Fibroblast of lung (primary cell): ENCODE measurements at regions not wholly inside any gene's neighbourhood (a gene's known extent, or its start where the extent isn't known, plus 50 kb on each side); places are given as distances from the start of the nearest gene placed in this dataset.

Experiments
- DNase-seq, 2 donors: peaks; one replicate each; pipeline versions ENCODE4 v3.0.0 to v3.0.0-alpha.2; 2010; ENCODE audit warnings: low read depth in 2 of 2
- H2AFZ ChIP-seq: 2 replicates; pipeline ENCODE4 v1.5.1; 2012; ENCODE audit warnings: low read length, control low read depth, inconsistent platforms
- H3K27ac ChIP-seq: 2 replicates; pipeline ENCODE4 v1.5.1; 2011; ENCODE audit warnings: low read length, control low read depth; ENCODE audit not compliant: insufficient read depth
- H3K27me3 ChIP-seq: 2 replicates; pipeline ENCODE4 v1.5.1; 2011; ENCODE audit warnings: mild to moderate bottlenecking, low read length; ENCODE audit not compliant: control insufficient read depth, insufficient read depth
- H3K36me3 ChIP-seq: 2 replicates; pipeline ENCODE4 v1.5.1; 2011; ENCODE audit warnings: low read length; ENCODE audit not compliant: control insufficient read depth, insufficient read depth
- H3K4me1 ChIP-seq: 2 replicates; pipeline ENCODE4 v1.5.1; 2011; ENCODE audit warnings: low read length; ENCODE audit not compliant: control insufficient read depth, insufficient read depth; ENCODE audit errors: extremely low read depth
- H3K4me2 ChIP-seq: 2 replicates; pipeline ENCODE4 v1.5.1; 2011; ENCODE audit warnings: low read length, control low read depth; ENCODE audit not compliant: insufficient read depth; ENCODE audit errors: extremely low read depth
- H3K4me3 ChIP-seq, 4 experiments: fragments of 200-600 bp in 1 of 4; sonication (generic) in 1 of 4; replicated peaks in 1 of 4; 2 replicates each; pipeline ENCODE4 v1.5.1; 2011 to 2016; ENCODE audit warnings: low read length in 4 of 4, low read depth in 3 of 4, mild to moderate bottlenecking in 3 of 4, control low read depth in 2 of 4, inconsistent platforms in 1 of 4, mixed read lengths in 1 of 4; ENCODE audit not compliant: insufficient read depth in 1 of 4; ENCODE audit errors: control extremely low read depth in 1 of 4
- H3K79me2 ChIP-seq: 2 replicates; pipeline ENCODE4 v1.5.1; 2012; ENCODE audit warnings: mild to moderate bottlenecking, low read length, inconsistent platforms; ENCODE audit not compliant: control insufficient read depth, insufficient read depth
- H3K9ac ChIP-seq: 2 replicates; pipeline ENCODE4 v1.5.1; 2011; ENCODE audit warnings: mild to moderate bottlenecking, low read length, control low read depth; ENCODE audit not compliant: insufficient read depth
- H3K9me3 ChIP-seq: 2 replicates; pipeline ENCODE4 v1.5.1; 2012; ENCODE audit warnings: low read depth, low read length; ENCODE audit not compliant: control insufficient read depth, insufficient read depth
- H4K20me1 ChIP-seq: 2 replicates; pipeline ENCODE4 v1.5.1; 2011; ENCODE audit warnings: low read length; ENCODE audit not compliant: control insufficient read depth, insufficient read depth; ENCODE audit errors: extremely low read depth
- CTCF ChIP-seq, 2 donors: IDR thresholded peaks in 1 of 2; conservative IDR thresholded peaks in 1 of 2; 1 replicate in 1 of 2; 2 replicates in 1 of 2; pipeline ENCODE4 v1.5.1; 2011 to 2012; ENCODE audit warnings: low read length in 2 of 2, control low read depth in 1 of 2, inconsistent platforms in 1 of 2, low read depth in 1 of 2, mild to moderate bottlenecking in 1 of 2
- EZH2 ChIP-seq: IDR thresholded peaks from 2 replicates; pipeline ENCODE4 v1.5.1; 2012; ENCODE audit warnings: low read length, control low read depth, mild to moderate bottlenecking; ENCODE audit errors: missing control alignments

GRCh38 chr20:57890202-57890800, 180.5 kb upstream of the PMEPA1 start:
- Histone ChIP-seq H3K36me3 (no peaks in the 10 kb centered on the region), H3K9ac (no peak overlapping the region), H3K27me3 (no peaks in the 10 kb centered on the region), H3K4me2 (no peak overlapping the region), H4K20me1 (no peaks in the 10 kb centered on the region), H3K4me3 (no peak overlapping the region), H2AFZ (no peak overlapping the region), H3K27ac (no peak overlapping the region), H3K79me2 (no peaks in the 10 kb centered on the region), H3K4me1 (no peaks in the 10 kb centered on the region), H3K9me3 (no peaks in the 10 kb centered on the region)
- no peak for DNase-seq
- TF ChIP-seq CTCF (conservative IDR thresholded peaks at IDR 0.05 in 1 of 2, IDR thresholded peaks at IDR 0.05 in 1 of 2; ENCODE audit: low read depth in 1 of 2, low read length in 2 of 2) (no peak), EZH2 (no peak)

- no peak overlapping the region for H3K4me2 ChIP-seq
- H3K4me1 ChIP-seq = no peaks in the 10 kb centered on the region
- no peaks in the 10 kb centered on the region for H4K20me1 ChIP-seq
These were observed 178.8 kb upstream of the PMEPA1 start for GRCh38 chr20:57888591-57888990.

GRCh38 chr20:57884956-57885355, 175.1 kb upstream of the PMEPA1 start:
- Histone ChIP-seq H3K79me2 (no peaks in the 10 kb centered on the region), H3K4me3 (no peak overlapping the region), H3K9ac (no peak overlapping the region), H3K27me3 (no peaks in the 10 kb centered on the region), H3K4me2 (no peak overlapping the region), H3K4me1 (no peaks in the 10 kb centered on the region), H3K36me3 (no peaks in the 10 kb centered on the region), H3K9me3 (no peaks in the 10 kb centered on the region), H2AFZ (no peak overlapping the region), H3K27ac (no peak overlapping the region), H4K20me1 (no peaks in the 10 kb centered on the region)
- TF ChIP-seq EZH2 = no peak
- no peak for DNase-seq

More at GRCh38 chr20:57888591-57888990, 178.8 kb upstream of the PMEPA1 start:
- no peak overlapping the region for H3K27ac ChIP-seq
- no peak overlapping the region for H3K4me3 ChIP-seq
- no peaks in the 10 kb centered on the region for H3K36me3 ChIP-seq
- H2AFZ ChIP-seq = no peak overlapping the region
- no peak for DNase-seq
- no peaks in the 10 kb centered on the region for H3K79me2 ChIP-seq
- no peak for TF ChIP-seq EZH2
- TF ChIP-seq CTCF (conservative IDR thresholded peaks at IDR 0.05 in 1 of 2, IDR thresholded peaks at IDR 0.05 in 1 of 2; ENCODE audit: low read depth in 1 of 2, low read length in 2 of 2) = no peak
- no peaks in the 10 kb centered on the region for H3K9me3 ChIP-seq
- no peak overlapping the region for H3K9ac ChIP-seq
- no peaks in the 10 kb centered on the region for H3K27me3 ChIP-seq
